Transverse colon (tissue), 4 donors: ENCODE measurements at regions not wholly inside any gene's neighbourhood (a gene's known extent, or its start where the extent isn't known, plus 50 kb on each side); places are given as distances from the start of the nearest gene placed in this dataset.

Source experiments
- DNase-seq: peaks from one replicate; pipeline ENCODE4 v3.0.0-alpha.2; 2019
- H3K27ac ChIP-seq, 4 donors: fragments of 200-600 bp; sonication (generic); 2 replicates each; pipeline ENCODE4 v1.5.1; 2016 to 2018; ENCODE audit warnings: inconsistent platforms in 4 of 4
- H3K27me3 ChIP-seq: fragments of 200-600 bp; sonication (generic); 2 replicates; pipeline ENCODE4 v1.5.1; 2017; ENCODE audit warnings: inconsistent platforms
- H3K36me3 ChIP-seq, 4 donors: fragments of 200-600 bp; sonication (generic); 2 replicates each; pipeline ENCODE4 v1.5.1; 2017 to 2019; ENCODE audit warnings: inconsistent platforms in 4 of 4
- H3K4me1 ChIP-seq, 4 donors: fragments of 200-600 bp; sonication (generic); 2 replicates each; pipeline ENCODE4 v1.5.1; 2017 to 2020; ENCODE audit warnings: inconsistent platforms in 4 of 4
- H3K4me3 ChIP-seq, 4 donors: fragments of 200-600 bp; sonication (generic); 1 replicate in 1 of 4; 2 replicates in 3 of 4; pipeline versions ENCODE4 v1.5.1 to v1.6.1; 2017 to 2019; ENCODE audit warnings: inconsistent platforms in 4 of 4
- H3K9me3 ChIP-seq, 2 donors: fragments of 200-600 bp; sonication (generic); 2 replicates each; pipeline ENCODE4 v1.5.1; 2017 to 2019; ENCODE audit warnings: inconsistent platforms in 2 of 2
- EP300 ChIP-seq: sonication (generic); formaldehyde crosslinking; IDR thresholded peaks from one replicate; pipeline ENCODE4 v1.6.1; 2017; ENCODE audit warnings: antibody characterized with exemption, low read depth
- POLR2A ChIP-seq: fragments of 450-650 bp; IDR thresholded peaks from one replicate; pipeline ENCODE4 v1.6.1; 2016; ENCODE audit warnings: antibody characterized with exemption, mild to moderate bottlenecking, moderate library complexity
- POLR2AphosphoS5 ChIP-seq, 3 donors: sonication (generic); formaldehyde crosslinking; IDR thresholded peaks; one replicate each; pipeline ENCODE4 v1.6.1; 2016; ENCODE audit warnings: antibody characterized with exemption in 3 of 3
- WGBS, 2 donors: methylation state at CpG; one replicate each; pipeline ENCODE4 v1.1.5; 2018; ENCODE audit warnings: low coverage in 1 of 2; 5-methylcytosine and 5-hydroxymethylcytosine counted together
- in situ Hi-C, 4 donors: fragments of 200-750 bp; cut with MboI; loops; one replicate each; pipeline versions ENCODE4 v1.15.0 to v1.15.1; 2017; ENCODE audit warnings: low sequenced_read_pairs in 3 of 4, low pct_ligation_motif_present in 1 of 4, low pct_unique_long_range_greater_than_20kb in 1 of 4
- intact Hi-C: fragments of 100-400 bp; cut with DNase I; formaldehyde crosslinking; loops from one replicate; pipeline ENCODE4 v1.15.1; 2023; ENCODE audit warnings: low total_unique reads
- TF ChIP-seq, protein P1 (sequence below), 5 experiments: fragments of 200-600 bp in 3 of 5; fragments of 450-650 bp in 2 of 5; sonication (generic) in 3 of 5; IDR thresholded peaks; 1 replicate in 2 of 5; 2 replicates in 3 of 5; pipeline ENCODE4 v1.5.1; 2016 to 2017; ENCODE audit warnings: antibody characterized with exemption in 5 of 5, inconsistent platforms in 3 of 5, mild to moderate bottlenecking in 2 of 5, moderate library complexity in 1 of 5

DNA sequence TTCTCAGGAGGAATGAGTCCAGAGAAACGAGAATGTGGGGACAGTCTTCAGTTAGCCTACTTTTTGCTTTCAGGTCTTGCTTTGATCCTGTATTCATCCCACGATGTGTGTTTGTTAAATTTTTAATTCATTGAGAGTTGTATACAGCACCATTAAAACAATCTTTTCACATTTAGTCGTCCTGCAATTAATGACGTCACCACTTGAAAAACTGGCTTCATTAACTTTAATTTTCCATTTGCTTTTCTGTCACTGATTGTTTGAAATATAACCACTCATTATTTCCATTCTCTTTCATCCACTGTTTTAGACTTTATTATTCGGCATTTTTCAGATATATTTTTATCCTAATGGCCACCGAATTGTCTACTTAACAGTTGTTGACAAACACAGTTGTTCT is 146.9 kb downstream of the TFEC start:
- Histone ChIP-seq H3K9me3 (no peaks in the 10 kb centered on the region), H3K4me3 (no peak overlapping the region), H3K27me3 (no peaks in the 10 kb centered on the region), H3K27ac (no peak overlapping the region), H3K4me1 (no peaks in the 10 kb centered on the region), H3K36me3 (no peaks in the 10 kb centered on the region)
- no peak for DNase-seq
- WGBS, 2 donors: 70 to 84% methylated on average over 6 of the region's 6 CpGs
- intact Hi-C loops: no loop called here
- no peak for TF ChIP-seq EP300
- TF ChIP-seq POLR2AphosphoS5 (IDR thresholded peaks at IDR 0.05): no peak
- TF ChIP-seq, protein P1, sequence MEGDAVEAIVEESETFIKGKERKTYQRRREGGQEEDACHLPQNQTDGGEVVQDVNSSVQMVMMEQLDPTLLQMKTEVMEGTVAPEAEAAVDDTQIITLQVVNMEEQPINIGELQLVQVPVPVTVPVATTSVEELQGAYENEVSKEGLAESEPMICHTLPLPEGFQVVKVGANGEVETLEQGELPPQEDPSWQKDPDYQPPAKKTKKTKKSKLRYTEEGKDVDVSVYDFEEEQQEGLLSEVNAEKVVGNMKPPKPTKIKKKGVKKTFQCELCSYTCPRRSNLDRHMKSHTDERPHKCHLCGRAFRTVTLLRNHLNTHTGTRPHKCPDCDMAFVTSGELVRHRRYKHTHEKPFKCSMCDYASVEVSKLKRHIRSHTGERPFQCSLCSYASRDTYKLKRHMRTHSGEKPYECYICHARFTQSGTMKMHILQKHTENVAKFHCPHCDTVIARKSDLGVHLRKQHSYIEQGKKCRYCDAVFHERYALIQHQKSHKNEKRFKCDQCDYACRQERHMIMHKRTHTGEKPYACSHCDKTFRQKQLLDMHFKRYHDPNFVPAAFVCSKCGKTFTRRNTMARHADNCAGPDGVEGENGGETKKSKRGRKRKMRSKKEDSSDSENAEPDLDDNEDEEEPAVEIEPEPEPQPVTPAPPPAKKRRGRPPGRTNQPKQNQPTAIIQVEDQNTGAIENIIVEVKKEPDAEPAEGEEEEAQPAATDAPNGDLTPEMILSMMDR (IDR thresholded peaks at IDR 0.05): no peak
- no peak for TF ChIP-seq POLR2A
- in situ Hi-C loops: no loop called here

DNA sequence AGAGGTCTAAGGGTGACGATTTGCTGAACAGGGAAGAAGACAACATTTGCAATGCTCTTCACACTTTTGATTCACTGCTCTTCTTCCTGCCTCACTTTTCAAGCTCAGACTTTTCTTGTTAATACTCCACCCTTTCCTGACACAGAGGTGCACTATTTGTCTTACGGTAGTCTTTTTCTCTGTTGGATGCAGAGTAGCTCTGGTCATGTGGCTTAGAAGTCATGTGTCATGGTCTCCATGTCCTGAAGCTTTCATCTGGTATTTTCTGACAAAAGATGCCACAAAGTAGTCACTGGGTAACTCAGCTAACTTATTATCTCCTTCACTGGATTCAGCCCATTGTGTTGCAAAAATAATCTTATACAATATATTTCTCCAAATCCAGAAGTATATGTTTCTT is 149.1 kb downstream of the TFEC start:
- DNase-seq: no peak
- no peaks in the 10 kb centered on the region for H3K4me1 ChIP-seq
- TF ChIP-seq, protein P1 (IDR thresholded peaks at IDR 0.05): no peak
- TF ChIP-seq POLR2A (no peak), POLR2AphosphoS5 (IDR thresholded peaks at IDR 0.05) (no peak), EP300 (no peak)
- H3K9me3 ChIP-seq: no peaks in the 10 kb centered on the region
- H3K36me3 ChIP-seq: no peaks in the 10 kb centered on the region
- H3K27me3 ChIP-seq: no peaks in the 10 kb centered on the region
- 80 to 92% methylated on average over 1 to 2 of the region's 2 CpGs for WGBS, 2 donors
- no peak overlapping the region for H3K27ac ChIP-seq
- in situ Hi-C loops: no loop called here
- intact Hi-C loops: no loop called here
- H3K4me3 ChIP-seq: no peak overlapping the region

DNA sequence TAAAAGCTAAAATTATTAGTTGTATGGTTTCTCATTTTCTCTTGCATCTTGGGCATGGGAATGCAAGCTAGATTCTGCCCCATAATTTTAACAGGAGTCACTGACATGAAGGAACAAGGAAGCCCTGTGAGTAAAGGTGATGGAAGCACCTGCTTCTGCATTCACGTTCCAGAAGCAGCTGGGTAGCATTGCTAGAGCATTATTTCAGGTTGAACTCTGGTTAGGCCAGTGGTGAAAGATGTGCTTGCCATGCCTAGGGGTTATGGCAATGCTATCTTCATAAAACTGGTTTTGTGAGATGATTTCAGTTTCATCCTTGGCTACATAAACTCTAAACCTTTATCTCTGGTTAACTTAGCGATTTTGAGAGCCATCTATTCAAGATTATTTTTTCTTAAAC is 151.4 kb downstream of the TFEC start:
- intact Hi-C loops: no loop called here
- no peak for DNase-seq
- H3K36me3 ChIP-seq: no peaks in the 10 kb centered on the region
- no peaks in the 10 kb centered on the region for H3K9me3 ChIP-seq
- WGBS, 2 donors: 66% methylated on average over 2 of the region's 2 CpGs; no CpG with 5 or more reads in 1 of the 2 donors
- TF ChIP-seq, protein P1 (IDR thresholded peaks at IDR 0.05): no peak
- TF ChIP-seq POLR2A (no peak), EP300 (no peak), POLR2AphosphoS5 (IDR thresholded peaks at IDR 0.05) (no peak)
- H3K4me3 ChIP-seq: no peak overlapping the region
- H3K27me3 ChIP-seq: no peaks in the 10 kb centered on the region
- H3K27ac ChIP-seq: no peak overlapping the region
- in situ Hi-C loops: no loop called here
- no peaks in the 10 kb centered on the region for H3K4me1 ChIP-seq

DNA sequence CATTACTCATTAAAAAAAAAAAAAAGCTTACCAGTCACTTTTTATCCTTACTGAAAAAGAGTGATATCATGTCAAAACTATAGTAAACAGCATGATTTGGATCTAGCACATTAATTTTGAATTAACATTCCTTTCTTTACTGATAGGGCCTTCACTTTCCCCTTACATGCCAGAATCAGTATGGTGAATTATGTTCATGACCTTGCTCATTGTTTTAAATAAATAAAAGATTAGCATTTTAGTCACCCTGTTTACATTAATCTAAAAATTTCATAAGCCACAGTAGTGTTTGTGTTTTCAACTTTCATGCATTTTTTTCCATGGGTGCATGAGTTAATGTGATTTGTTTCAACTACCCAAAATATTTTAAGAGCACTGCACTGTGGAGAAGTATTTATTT is 160.8 kb downstream of the TFEC start:
- Histone ChIP-seq H3K9me3 (no peaks in the 10 kb centered on the region), H3K27ac (no peak overlapping the region), H3K27me3 (no peaks in the 10 kb centered on the region), H3K4me3 (no peak overlapping the region), H3K4me1 (no peaks in the 10 kb centered on the region), H3K36me3 (no peaks in the 10 kb centered on the region)
- TF ChIP-seq POLR2AphosphoS5 (IDR thresholded peaks at IDR 0.05) (no peak), POLR2A (no peak), EP300 (no peak)
- TF ChIP-seq, protein P1 (IDR thresholded peaks at IDR 0.05): no peak
- in situ Hi-C loops: loop anchor here in 1 of 4 donors (25.0 kb wide), 1 partner anchor 1008 kb away; no protein-coding TSS in a partner anchor
- intact Hi-C loops: no loop called here
- no peak for DNase-seq
